BE2C (cell line): ENCODE measurements at regions not wholly inside any gene's neighbourhood (a gene's known extent, or its start where the extent isn't known, plus 50 kb on each side); places are given as distances from the start of the nearest gene placed in this dataset.

Source experiments
- DNase-seq: peaks from one replicate; pipeline ENCODE4 v3.0.0-alpha.2; 2020
- H3K27me3 ChIP-seq: fragments of 250-450 bp; sonication (Bioruptor Pico); 2 replicates; pipeline ENCODE4 v1.5.1; 2020; ENCODE audit warnings: mild to moderate bottlenecking
- H3K36me3 ChIP-seq: fragments of 250-450 bp; sonication (Bioruptor Pico); 2 replicates; pipeline ENCODE4 v1.5.1; 2020; ENCODE audit warnings: mild to moderate bottlenecking
- H3K4me1 ChIP-seq: fragments of 250-450 bp; sonication (Bioruptor Pico); 2 replicates; pipeline ENCODE4 v1.5.1; 2020
- H3K4me3 ChIP-seq: 2 replicates; pipeline ENCODE4 v1.5.1; 2011; ENCODE audit warnings: low read depth, low read length
- H3K9me3 ChIP-seq: fragments of 250-450 bp; sonication (Bioruptor Pico); 2 replicates; pipeline ENCODE4 v1.5.1; 2020
- TF ChIP-seq, protein P1 (sequence below): IDR thresholded peaks from 2 replicates; pipeline ENCODE4 v1.5.1; 2012; ENCODE audit warnings: mild to moderate bottlenecking, low read depth, low read length

DNA sequence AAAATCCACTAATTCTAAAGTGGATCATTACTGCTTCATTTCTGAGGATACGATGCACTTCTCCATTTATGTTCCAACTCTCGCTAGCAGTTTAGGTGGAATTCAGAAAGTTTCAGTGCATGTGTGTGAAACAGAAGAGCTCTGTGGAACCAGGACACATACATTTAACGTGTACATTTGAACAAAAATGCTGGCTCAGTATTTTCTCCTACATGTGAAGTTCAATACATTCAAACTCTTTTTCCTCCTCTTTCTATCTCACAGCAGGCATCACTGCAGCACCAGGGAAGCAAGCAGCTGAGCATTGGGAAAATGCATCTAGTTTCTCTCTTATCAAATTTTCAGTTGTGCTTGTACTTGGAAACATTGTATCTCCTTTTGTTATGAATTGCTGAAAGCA lies 169.4 kb upstream of the CNTN1 start:
- Histone ChIP-seq H3K4me1 (no peaks in the 10 kb centered on the region), H3K4me3 (no peak overlapping the region), H3K36me3 (no peaks in the 10 kb centered on the region), H3K9me3 (no peaks in the 10 kb centered on the region), H3K27me3 (no peaks in the 10 kb centered on the region; the same call in 1 of the 2 replicates)
- no peak for DNase-seq
- TF ChIP-seq, protein P1, sequence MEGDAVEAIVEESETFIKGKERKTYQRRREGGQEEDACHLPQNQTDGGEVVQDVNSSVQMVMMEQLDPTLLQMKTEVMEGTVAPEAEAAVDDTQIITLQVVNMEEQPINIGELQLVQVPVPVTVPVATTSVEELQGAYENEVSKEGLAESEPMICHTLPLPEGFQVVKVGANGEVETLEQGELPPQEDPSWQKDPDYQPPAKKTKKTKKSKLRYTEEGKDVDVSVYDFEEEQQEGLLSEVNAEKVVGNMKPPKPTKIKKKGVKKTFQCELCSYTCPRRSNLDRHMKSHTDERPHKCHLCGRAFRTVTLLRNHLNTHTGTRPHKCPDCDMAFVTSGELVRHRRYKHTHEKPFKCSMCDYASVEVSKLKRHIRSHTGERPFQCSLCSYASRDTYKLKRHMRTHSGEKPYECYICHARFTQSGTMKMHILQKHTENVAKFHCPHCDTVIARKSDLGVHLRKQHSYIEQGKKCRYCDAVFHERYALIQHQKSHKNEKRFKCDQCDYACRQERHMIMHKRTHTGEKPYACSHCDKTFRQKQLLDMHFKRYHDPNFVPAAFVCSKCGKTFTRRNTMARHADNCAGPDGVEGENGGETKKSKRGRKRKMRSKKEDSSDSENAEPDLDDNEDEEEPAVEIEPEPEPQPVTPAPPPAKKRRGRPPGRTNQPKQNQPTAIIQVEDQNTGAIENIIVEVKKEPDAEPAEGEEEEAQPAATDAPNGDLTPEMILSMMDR = no peak

DNA sequence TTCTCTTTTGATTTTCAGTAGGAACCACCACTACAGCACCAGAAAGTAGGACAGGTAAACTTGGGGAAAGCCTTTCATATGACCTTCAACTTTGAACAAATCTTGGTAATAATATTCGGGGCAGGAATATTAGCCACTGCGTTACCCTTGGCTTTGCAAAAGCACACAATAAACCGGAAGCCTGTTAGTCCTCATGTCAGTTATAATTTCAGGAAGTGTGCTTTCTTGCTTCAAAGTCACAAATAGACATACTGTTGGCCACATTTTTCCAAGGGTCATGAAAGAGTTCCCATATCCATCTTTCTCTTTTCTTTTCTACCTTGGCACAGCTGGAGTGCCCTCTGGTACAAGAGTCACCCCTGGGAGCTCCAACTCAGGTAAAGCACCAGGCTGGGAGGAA lies 167.2 kb upstream of the CNTN1 start:
- Histone ChIP-seq H3K36me3 (no peaks in the 10 kb centered on the region), H3K4me3 (no peak overlapping the region), H3K4me1 (no peaks in the 10 kb centered on the region), H3K9me3 (no peaks in the 10 kb centered on the region), H3K27me3 (no peaks in the 10 kb centered on the region; the same call in 1 of the 2 replicates)
- TF ChIP-seq, protein P1 = no peak
- DNase-seq = no peak

DNA sequence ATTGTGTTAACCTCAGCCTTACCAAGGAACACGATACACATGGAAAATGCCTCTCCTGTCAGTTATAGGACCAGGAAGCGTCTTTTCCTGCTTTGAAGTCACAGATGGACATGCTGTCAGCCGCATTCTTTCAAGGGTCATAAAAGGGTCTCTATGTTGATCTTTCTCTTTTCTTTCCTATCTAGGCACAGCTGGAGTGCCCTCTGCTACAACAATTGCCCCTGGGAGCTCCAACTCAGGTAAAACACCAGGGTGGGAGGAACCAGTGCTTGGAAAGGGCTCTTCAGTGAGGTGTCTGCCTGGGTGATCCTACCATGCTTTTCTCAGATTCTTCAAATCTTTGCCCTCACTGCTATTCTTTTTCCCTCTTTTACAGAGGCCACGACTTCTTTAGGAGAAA lies 157.4 kb upstream of the CNTN1 start:
- Histone ChIP-seq H3K9me3 (no peaks in the 10 kb centered on the region), H3K4me3 (no peak overlapping the region), H3K36me3 (no peaks in the 10 kb centered on the region), H3K27me3 (no peaks in the 10 kb centered on the region; the same call in 1 of the 2 replicates), H3K4me1 (no peaks in the 10 kb centered on the region)
- DNase-seq = no peak
- TF ChIP-seq, protein P1 = no peak

DNA sequence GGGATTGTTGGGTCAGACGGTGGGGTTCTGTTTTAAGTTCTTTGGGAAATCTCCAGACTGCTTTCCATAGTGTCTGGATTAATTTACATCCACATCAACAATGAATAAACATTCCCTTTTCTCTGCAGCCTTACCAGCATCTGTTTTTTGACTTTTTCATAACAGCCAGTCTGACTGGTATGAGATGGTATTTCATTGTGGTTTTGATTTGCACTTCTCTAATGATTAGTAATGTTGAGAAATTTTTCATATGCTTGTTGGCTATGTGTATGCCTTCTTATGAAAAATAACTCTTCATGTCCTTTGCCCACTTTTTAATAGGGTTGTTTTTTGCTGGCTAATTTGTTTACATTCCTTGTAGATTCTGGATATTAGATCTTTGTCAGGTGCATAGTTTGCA lies 140.8 kb upstream of the CNTN1 start:
- no peak for DNase-seq
- Histone ChIP-seq H3K36me3 (no peaks in the 10 kb centered on the region), H3K27me3 (no peaks in the 10 kb centered on the region), H3K9me3 (no peaks in the 10 kb centered on the region), H3K4me1 (no peaks in the 10 kb centered on the region), H3K4me3 (no peak overlapping the region)
- TF ChIP-seq, protein P1 = no peak

DNA sequence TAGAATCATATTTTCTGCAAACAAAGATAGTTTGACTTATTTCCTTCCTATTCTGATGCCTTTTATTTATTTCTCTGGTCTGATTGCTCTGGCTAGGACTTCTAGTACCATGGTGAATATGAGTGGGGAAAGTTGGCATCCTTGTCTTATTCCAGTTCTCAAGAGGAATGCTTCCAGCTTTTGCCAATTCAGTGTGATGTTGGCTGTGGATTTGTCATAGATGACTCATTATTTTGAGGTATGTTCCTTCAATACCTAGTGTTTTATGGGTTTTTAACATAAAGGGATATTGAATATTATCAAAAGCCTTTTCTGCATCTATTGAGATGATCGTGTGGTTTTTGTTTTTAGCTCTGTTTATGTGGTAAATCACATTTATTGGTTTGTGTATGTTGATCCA lies 139.4 kb upstream of the CNTN1 start:
- Histone ChIP-seq H3K4me1 (no peaks in the 10 kb centered on the region), H3K36me3 (no peaks in the 10 kb centered on the region), H3K27me3 (no peaks in the 10 kb centered on the region), H3K9me3 (no peaks in the 10 kb centered on the region), H3K4me3 (no peak overlapping the region)
- TF ChIP-seq, protein P1 = no peak
- DNase-seq = no peak

DNA sequence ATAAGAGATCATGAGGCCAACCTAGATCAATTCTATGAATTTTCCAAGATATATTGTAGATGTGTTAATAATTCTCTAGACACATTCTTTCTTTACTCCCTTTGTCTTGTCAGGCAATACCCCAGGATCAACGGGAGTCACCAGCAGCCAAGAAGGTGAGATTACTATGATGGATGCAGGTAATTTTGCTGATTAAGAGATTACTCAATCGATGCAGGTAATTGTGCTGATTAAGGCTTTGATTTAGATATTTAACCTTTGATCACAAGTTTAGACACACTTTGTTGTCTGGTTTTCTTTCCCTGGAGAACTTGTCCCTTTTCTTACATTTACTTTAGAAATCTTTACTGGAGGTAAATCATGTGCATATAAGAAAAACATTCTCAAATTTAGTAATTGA lies 134.3 kb upstream of the CNTN1 start:
- TF ChIP-seq, protein P1 = no peak
- no peak for DNase-seq
- Histone ChIP-seq H3K4me3 (no peak overlapping the region), H3K36me3 (no peaks in the 10 kb centered on the region), H3K4me1 (no peaks in the 10 kb centered on the region), H3K9me3 (no peaks in the 10 kb centered on the region), H3K27me3 (no peaks in the 10 kb centered on the region; the same call in 1 of the 2 replicates)
